Astrocyte (in vitro differentiated cells and primary cell): ENCODE measurements at regions not wholly inside any gene's neighbourhood (a gene's known extent, or its start where the extent isn't known, plus 50 kb on each side); places are given as distances from the start of the nearest gene placed in this dataset.

ENCODE experiments used
- EZH2 ChIP-seq: IDR thresholded peaks from 2 replicates; pipeline ENCODE4 v1.6.1; 2012; ENCODE audit warnings: mild to moderate bottlenecking, low read length, inconsistent platforms; ENCODE audit not compliant: insufficient read depth
- TF ChIP-seq, protein P1 (sequence below): IDR thresholded peaks from 2 replicates; pipeline ENCODE4 v1.5.1; 2011; ENCODE audit warnings: low read depth, mild to moderate bottlenecking, inconsistent platforms, low read length, moderate library complexity; ENCODE audit not compliant: insufficient read depth

DNA sequence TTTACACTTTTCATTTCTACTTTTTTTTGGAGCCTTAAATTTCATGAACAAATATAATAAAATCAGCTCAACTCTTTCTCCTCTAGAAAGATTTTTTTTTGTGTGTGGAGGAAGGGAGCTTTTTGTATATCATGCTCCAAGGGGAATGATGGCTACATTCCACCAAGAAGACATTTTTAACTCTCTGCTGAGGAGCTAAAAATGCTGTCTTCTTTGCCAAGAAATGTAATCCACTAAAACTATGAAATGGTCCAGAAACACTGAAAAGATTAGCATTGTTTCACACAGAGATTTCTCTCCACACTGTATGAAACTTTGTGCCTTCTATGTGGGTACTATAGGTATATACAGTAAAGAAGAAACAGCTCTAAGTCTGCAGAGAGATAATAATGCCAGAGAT is 74.1 kb upstream of the ANK3 start:
- TF ChIP-seq EZH2, result no peak
- TF ChIP-seq, protein P1, sequence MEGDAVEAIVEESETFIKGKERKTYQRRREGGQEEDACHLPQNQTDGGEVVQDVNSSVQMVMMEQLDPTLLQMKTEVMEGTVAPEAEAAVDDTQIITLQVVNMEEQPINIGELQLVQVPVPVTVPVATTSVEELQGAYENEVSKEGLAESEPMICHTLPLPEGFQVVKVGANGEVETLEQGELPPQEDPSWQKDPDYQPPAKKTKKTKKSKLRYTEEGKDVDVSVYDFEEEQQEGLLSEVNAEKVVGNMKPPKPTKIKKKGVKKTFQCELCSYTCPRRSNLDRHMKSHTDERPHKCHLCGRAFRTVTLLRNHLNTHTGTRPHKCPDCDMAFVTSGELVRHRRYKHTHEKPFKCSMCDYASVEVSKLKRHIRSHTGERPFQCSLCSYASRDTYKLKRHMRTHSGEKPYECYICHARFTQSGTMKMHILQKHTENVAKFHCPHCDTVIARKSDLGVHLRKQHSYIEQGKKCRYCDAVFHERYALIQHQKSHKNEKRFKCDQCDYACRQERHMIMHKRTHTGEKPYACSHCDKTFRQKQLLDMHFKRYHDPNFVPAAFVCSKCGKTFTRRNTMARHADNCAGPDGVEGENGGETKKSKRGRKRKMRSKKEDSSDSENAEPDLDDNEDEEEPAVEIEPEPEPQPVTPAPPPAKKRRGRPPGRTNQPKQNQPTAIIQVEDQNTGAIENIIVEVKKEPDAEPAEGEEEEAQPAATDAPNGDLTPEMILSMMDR, result no peak
